ENCODE measurements at regions not wholly inside any gene's neighbourhood (a gene's known extent, or its start where the extent isn't known, plus 50 kb on each side); places are given as distances from the start of the nearest gene placed in this dataset.

GRCh38 chr11:29657709-29658108 is 359.1 kb downstream of the KCNA4 start:
- no peaks in the 10 kb centered on the region for H3K9me3 ChIP-seq
- intact Hi-C loops (cut with DNase I) = no loop called here
- no peaks in the 10 kb centered on the region for H3K4me1 ChIP-seq
- no peaks in the 10 kb centered on the region for H3K36me3 ChIP-seq (ENCODE audit: insufficient read depth in 1 of 2, low read depth in 1 of 2)
- TF ChIP-seq, protein P1, sequence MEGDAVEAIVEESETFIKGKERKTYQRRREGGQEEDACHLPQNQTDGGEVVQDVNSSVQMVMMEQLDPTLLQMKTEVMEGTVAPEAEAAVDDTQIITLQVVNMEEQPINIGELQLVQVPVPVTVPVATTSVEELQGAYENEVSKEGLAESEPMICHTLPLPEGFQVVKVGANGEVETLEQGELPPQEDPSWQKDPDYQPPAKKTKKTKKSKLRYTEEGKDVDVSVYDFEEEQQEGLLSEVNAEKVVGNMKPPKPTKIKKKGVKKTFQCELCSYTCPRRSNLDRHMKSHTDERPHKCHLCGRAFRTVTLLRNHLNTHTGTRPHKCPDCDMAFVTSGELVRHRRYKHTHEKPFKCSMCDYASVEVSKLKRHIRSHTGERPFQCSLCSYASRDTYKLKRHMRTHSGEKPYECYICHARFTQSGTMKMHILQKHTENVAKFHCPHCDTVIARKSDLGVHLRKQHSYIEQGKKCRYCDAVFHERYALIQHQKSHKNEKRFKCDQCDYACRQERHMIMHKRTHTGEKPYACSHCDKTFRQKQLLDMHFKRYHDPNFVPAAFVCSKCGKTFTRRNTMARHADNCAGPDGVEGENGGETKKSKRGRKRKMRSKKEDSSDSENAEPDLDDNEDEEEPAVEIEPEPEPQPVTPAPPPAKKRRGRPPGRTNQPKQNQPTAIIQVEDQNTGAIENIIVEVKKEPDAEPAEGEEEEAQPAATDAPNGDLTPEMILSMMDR (IDR thresholded peaks at IDR 0.05) = no peak
- 89 to 94% (median 89%) methylated on average over 2 of the region's 2 CpGs for WGBS, 3 donors
- DNase-seq (no peak), ATAC-seq (no peak)
- H3K27me3 ChIP-seq (ENCODE audit: insufficient read depth in 3 of 3, low read length in 2 of 3) = no peaks in the 10 kb centered on the region
- no peak overlapping the region for H3K4me3 ChIP-seq
- H3K27ac ChIP-seq = no peak overlapping the region

- DNase-seq = no peak
- Histone ChIP-seq H3K36me3 (ENCODE audit: insufficient read depth in 1 of 2, low read depth in 1 of 2) (no peaks in the 10 kb centered on the region), H3K4me3 (no peak overlapping the region), H3K4me1 (no peaks in the 10 kb centered on the region), H3K9me3 (no peaks in the 10 kb centered on the region), H3K27ac (no peak overlapping the region), H3K27me3 (ENCODE audit: insufficient read depth in 3 of 3, low read length in 2 of 3) (no peaks in the 10 kb centered on the region)
- 73 to 85% (median 75%) methylated on average over 3 of the region's 3 CpGs for WGBS, 3 donors
- intact Hi-C loops (cut with DNase I) = no loop called here
- ATAC-seq = no peak
- TF ChIP-seq, protein P1 (IDR thresholded peaks at IDR 0.05) = no peak
Measured at GRCh38 chr11:29656597-29656996, 360.2 kb downstream of the KCNA4 start.

- intact Hi-C loops (cut with DNase I) = no loop called here
- DNase-seq = no peak
- no peaks in the 10 kb centered on the region for H3K9me3 ChIP-seq
- no peaks in the 10 kb centered on the region for H3K4me1 ChIP-seq
- no peaks in the 10 kb centered on the region for H3K27me3 ChIP-seq (ENCODE audit: insufficient read depth in 3 of 3, low read length in 2 of 3)
- H3K4me3 ChIP-seq = no peak overlapping the region
- 89 to 100% (median 98%) methylated on average over 1 of the region's 1 CpG for WGBS, 3 donors
- H3K27ac ChIP-seq = no peak overlapping the region
- H3K36me3 ChIP-seq (ENCODE audit: insufficient read depth in 1 of 2, low read depth in 1 of 2) = no peaks in the 10 kb centered on the region
- TF ChIP-seq, protein P1 (IDR thresholded peaks at IDR 0.05) = no peak
- ATAC-seq = no peak
Measured at GRCh38 chr11:29645373-29645772, 371.5 kb downstream of the KCNA4 start.

GRCh38 chr11:29641201-29641600 is 375.6 kb downstream of the KCNA4 start:
- ATAC-seq (no peak), DNase-seq (no peak)
- intact Hi-C loops (cut with DNase I) = no loop called here
- H3K27me3 ChIP-seq (ENCODE audit: insufficient read depth in 3 of 3, low read length in 2 of 3) = no peaks in the 10 kb centered on the region
- no peaks in the 10 kb centered on the region for H3K36me3 ChIP-seq (ENCODE audit: insufficient read depth in 1 of 2, low read depth in 1 of 2)
- TF ChIP-seq, protein P1 (IDR thresholded peaks at IDR 0.05) = no peak
- H3K9me3 ChIP-seq = no peaks in the 10 kb centered on the region
- no peaks in the 10 kb centered on the region for H3K4me1 ChIP-seq
- no peak overlapping the region for H3K4me3 ChIP-seq
- no peak overlapping the region for H3K27ac ChIP-seq

DNA sequence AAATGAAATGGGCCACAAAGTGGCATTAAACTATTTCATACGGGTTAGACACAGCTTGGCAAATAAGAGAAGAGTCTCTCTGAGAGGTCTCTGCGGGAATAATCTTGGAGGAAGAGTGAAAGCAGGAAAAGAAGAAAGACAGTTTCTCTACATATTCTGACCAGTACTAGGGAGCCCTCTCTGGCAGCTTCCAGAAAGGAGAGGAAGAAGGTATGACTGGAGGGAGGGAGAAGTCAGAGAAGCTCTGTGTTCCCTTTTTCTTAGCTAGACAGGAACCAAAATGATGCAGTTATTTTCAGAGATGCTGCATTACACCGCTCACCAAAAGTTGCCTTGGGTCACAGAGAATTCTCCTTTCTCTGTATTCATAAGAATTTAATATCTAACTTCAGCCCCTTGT is 382.1 kb downstream of the KCNA4 start:
- TF ChIP-seq, protein P1 (IDR thresholded peaks at IDR 0.05) = no peak
- intact Hi-C loops (cut with DNase I) = no loop called here
- WGBS, 3 donors = 73 to 76% (median 74%) methylated on average over 3 of the region's 3 CpGs
- no peaks in the 10 kb centered on the region for H3K4me1 ChIP-seq
- H3K27ac ChIP-seq = no peak overlapping the region
- no peak overlapping the region for H3K4me3 ChIP-seq
- DNase-seq (no peak), ATAC-seq (no peak)
- no peaks in the 10 kb centered on the region for H3K9me3 ChIP-seq
- H3K36me3 ChIP-seq (ENCODE audit: insufficient read depth in 1 of 2, low read depth in 1 of 2) = no peaks in the 10 kb centered on the region
- no peaks in the 10 kb centered on the region for H3K27me3 ChIP-seq (ENCODE audit: insufficient read depth in 3 of 3, low read length in 2 of 3)

All from psoas muscle (tissue), 7 donors.